PFSK-1 (cell line): ENCODE measurements at regions not wholly inside any gene's neighbourhood (a gene's known extent, or its start where the extent isn't known, plus 50 kb on each side); places are given as distances from the start of the nearest gene placed in this dataset.

ENCODE experiments used
- FOXP2 ChIP-seq: optimal IDR thresholded peaks from 2 replicates; pipeline ENCODE3; 2011; ENCODE audit warnings: borderline replicate concordance, control low read depth, inconsistent platforms; ENCODE audit not compliant: insufficient read depth; ENCODE audit errors: extremely low read length, extremely low read depth
- POLR2AphosphoS5 ChIP-seq: IDR thresholded peaks from 2 replicates; pipeline ENCODE4 v1.6.1; 2012; ENCODE audit warnings: low read depth, mild to moderate bottlenecking, control low read depth, low read length, moderate library complexity
- SIN3A ChIP-seq: IDR thresholded peaks from 2 replicates; pipeline ENCODE4 v1.6.1; 2012; ENCODE audit warnings: mild to moderate bottlenecking, low read length, moderate library complexity, borderline replicate concordance; ENCODE audit not compliant: insufficient read depth
- TAF1 ChIP-seq: IDR thresholded peaks from 2 replicates; pipeline ENCODE4 v1.6.1; 2012; ENCODE audit warnings: low read length, control low read depth, borderline replicate concordance; ENCODE audit not compliant: insufficient read depth
- TF ChIP-seq, protein P1 (sequence below), 2 experiments: IDR thresholded peaks; 2 replicates each; pipeline versions ENCODE4 v1.6.1 to v1.8.0; 2011 to 2012; ENCODE audit warnings: low read depth in 2 of 2, low read length in 2 of 2, control low read depth in 1 of 2, inconsistent platforms in 1 of 2, mild to moderate bottlenecking in 1 of 2, moderate library complexity in 1 of 2; ENCODE audit not compliant: insufficient read depth in 1 of 2

- no peak for TF ChIP-seq TAF1
- TF ChIP-seq FOXP2 = no peak
- no peak for TF ChIP-seq POLR2AphosphoS5
- TF ChIP-seq, protein P1, sequence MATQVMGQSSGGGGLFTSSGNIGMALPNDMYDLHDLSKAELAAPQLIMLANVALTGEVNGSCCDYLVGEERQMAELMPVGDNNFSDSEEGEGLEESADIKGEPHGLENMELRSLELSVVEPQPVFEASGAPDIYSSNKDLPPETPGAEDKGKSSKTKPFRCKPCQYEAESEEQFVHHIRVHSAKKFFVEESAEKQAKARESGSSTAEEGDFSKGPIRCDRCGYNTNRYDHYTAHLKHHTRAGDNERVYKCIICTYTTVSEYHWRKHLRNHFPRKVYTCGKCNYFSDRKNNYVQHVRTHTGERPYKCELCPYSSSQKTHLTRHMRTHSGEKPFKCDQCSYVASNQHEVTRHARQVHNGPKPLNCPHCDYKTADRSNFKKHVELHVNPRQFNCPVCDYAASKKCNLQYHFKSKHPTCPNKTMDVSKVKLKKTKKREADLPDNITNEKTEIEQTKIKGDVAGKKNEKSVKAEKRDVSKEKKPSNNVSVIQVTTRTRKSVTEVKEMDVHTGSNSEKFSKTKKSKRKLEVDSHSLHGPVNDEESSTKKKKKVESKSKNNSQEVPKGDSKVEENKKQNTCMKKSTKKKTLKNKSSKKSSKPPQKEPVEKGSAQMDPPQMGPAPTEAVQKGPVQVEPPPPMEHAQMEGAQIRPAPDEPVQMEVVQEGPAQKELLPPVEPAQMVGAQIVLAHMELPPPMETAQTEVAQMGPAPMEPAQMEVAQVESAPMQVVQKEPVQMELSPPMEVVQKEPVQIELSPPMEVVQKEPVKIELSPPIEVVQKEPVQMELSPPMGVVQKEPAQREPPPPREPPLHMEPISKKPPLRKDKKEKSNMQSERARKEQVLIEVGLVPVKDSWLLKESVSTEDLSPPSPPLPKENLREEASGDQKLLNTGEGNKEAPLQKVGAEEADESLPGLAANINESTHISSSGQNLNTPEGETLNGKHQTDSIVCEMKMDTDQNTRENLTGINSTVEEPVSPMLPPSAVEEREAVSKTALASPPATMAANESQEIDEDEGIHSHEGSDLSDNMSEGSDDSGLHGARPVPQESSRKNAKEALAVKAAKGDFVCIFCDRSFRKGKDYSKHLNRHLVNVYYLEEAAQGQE (IDR thresholded peaks at IDR 0.05; ENCODE audit: insufficient read depth in 1 of 2, low read depth in 2 of 2, low read length in 2 of 2) = no peak
- no peak for TF ChIP-seq SIN3A
Measured at GRCh38 chr1:232259333-232259732, 370.6 kb downstream of the SIPA1L2 start.

DNA sequence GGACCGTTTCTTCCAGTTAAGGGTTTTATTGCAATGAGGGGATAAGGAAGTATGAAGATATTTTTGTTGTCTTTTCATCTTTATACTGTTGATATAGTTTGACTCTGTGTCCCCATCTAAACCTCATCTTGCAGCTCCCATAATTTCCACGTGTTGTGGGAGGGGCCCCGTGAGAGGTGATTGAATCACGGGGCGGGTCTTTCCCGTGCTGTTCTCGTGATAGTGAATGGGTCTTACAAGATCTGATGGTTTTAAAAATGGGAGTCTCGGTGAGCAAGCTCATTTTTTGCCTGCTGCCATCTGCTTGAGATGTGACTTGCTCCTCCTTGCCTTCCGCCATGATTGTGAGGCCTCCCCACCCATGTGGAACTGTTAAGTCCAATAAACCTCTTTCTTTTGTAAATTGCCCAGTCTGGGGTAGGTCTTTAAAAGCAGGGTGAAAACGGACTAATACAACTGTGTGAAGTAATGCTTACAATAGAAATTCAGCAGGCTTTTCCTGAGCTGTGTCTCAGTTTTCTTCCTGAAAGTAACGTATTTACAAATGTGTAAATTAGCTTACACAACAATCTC lies 377.3 kb downstream of the SIPA1L2 start:
- TF ChIP-seq, protein P1 (IDR thresholded peaks at IDR 0.05; ENCODE audit: insufficient read depth in 1 of 2, low read depth in 2 of 2, low read length in 2 of 2) = no peak
- TF ChIP-seq POLR2AphosphoS5 (no peak), TAF1 (no peak), SIN3A (no peak), FOXP2 (no peak)

DNA sequence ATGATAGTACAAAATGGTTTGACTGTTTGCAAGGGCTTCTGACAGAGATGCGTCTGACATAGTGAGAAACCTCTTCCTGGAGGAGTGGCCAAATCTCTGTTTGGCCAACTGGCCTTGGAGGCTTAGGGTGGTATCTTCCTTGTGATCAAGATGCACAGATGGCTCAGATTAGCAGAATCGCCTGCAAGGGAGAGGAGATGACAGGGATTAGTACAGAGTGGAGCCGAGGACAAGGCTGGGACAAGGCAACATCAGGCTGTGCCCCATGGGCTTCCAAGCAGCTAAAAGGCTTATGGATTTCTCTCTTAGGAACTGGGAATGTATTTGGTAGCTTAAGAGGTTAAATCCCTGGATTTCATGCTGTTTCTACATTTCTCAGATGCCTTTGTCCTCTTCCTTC lies 379.1 kb downstream of the SIPA1L2 start:
- TF ChIP-seq TAF1 = no peak
- TF ChIP-seq, protein P1 (IDR thresholded peaks at IDR 0.05; ENCODE audit: insufficient read depth in 1 of 2, low read depth in 2 of 2, low read length in 2 of 2) = no peak
- TF ChIP-seq POLR2AphosphoS5 = no peak
- no peak for TF ChIP-seq FOXP2
- TF ChIP-seq SIN3A = no peak

DNA sequence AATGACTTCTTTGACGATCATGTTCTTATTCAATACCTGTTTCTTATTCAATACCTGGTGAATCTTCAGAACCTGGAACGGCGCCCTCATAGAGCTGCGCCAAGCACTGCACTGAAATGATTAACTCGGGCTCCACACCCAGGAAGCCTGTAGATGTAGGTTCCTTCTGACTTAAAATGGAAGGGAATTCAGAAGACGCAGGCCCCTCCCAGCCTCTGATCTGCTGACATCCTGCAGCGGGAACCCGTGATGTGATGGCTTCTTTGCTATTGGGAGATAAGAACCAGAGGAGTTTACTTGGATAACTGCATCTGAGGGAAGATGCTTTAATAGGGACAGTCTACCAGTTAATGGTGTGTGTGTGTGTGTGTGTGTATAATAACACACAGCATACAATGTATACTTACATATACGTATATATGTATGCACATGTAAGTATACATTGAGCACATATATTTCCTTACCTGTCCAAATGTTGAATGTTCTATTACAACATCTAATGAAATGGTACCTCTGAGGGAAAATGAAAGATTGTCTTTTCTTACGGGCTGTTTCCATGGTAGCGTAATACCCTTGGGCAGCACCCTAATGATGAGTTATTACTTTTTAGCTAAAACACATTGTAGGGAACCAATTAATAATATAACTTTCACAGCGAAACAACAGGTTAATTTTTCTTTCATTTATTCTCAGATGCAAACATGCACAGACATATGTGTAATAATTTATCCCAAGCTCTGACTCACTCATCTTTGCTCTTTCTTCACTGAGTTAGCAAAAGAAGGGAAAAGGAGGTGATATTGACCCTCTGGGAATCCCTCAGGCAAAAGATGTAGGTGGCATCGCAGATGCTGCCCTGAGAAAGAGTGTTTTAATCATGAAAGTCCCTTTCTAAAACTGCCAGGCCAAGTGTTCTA lies 379.8 kb downstream of the SIPA1L2 start:
- no peak for TF ChIP-seq TAF1
- TF ChIP-seq SIN3A = no peak
- no peak for TF ChIP-seq POLR2AphosphoS5
- TF ChIP-seq, protein P1 (IDR thresholded peaks at IDR 0.05; ENCODE audit: insufficient read depth in 1 of 2, low read depth in 2 of 2, low read length in 2 of 2) = no peak
- TF ChIP-seq FOXP2 = no peak
